Stimulated activated naive B cell treated with anti-CD40 and anti-IgM and Interleukin-4, amounts not matched to agents 10 μg/mL and 1 μg/mL and 100 μg/mL, for 72 hours (primary cell): ENCODE measurements at regions not wholly inside any gene's neighbourhood (a gene's known extent, or its start where the extent isn't known, plus 50 kb on each side); places are given as distances from the start of the nearest gene placed in this dataset.

Experiments used
- ATAC-seq, 2 donors: fragments of 150-1000 bp; cut with Tn5 transposase; replicated peaks; 2 replicates each; pipeline ENCODE4 v1.10.0; 2021; ENCODE audit warnings: moderate library complexity in 1 of 2
- DNase-seq: peaks from one replicate; pipeline ENCODE4 v3.0.0; 2021
- H3K27ac Mint-ChIP-seq: one replicate; pipeline ENCODE4 v1.8.0; 2022; ENCODE audit warnings: mild to moderate bottlenecking, mixed read lengths
- H3K27me3 Mint-ChIP-seq, 2 donors: one replicate each; pipeline ENCODE4 v1.8.0; 2022; ENCODE audit warnings: mixed read lengths in 2 of 2
- H3K36me3 Mint-ChIP-seq, 2 donors: one replicate each; pipeline ENCODE4 v1.8.0; 2022; ENCODE audit warnings: mixed read lengths in 2 of 2, mild to moderate bottlenecking in 1 of 2
- H3K4me1 Mint-ChIP-seq, 2 donors: one replicate each; pipeline ENCODE4 v1.8.0; 2022; ENCODE audit warnings: mixed read lengths in 2 of 2, mild to moderate bottlenecking in 1 of 2
- H3K4me3 Mint-ChIP-seq, 2 donors: one replicate each; pipeline ENCODE4 v1.8.0; 2022; ENCODE audit warnings: mild to moderate bottlenecking in 2 of 2, mixed read lengths in 2 of 2, moderate library complexity in 1 of 2
- H3K9me3 Mint-ChIP-seq, 2 donors: one replicate each; pipeline ENCODE4 v1.8.0; 2022; ENCODE audit warnings: mixed read lengths in 2 of 2, mild to moderate bottlenecking in 1 of 2

- Mint-ChIP-seq H3K4me1 (peaks cover 0 to 2% of the 10 kb centered on the region in 2 donors), H3K36me3 (no peaks in the 10 kb centered on the region), H3K27ac (no peak overlapping the region), H3K4me3 (no peak overlapping the region), H3K9me3 (no peaks in the 10 kb centered on the region), H3K27me3 (peaks cover 7 to 22% of the 10 kb centered on the region in 2 donors)
- DNase-seq: no peak
- ATAC-seq: no peak
Observed at GRCh38 chr1:47579809-47580208, 142.0 kb downstream of the FOXD2 start.

GRCh38 chr1:47580451-47580995 is 142.7 kb downstream of the FOXD2 start:
- Mint-ChIP-seq H3K27ac (no peak overlapping the region), H3K4me3 (no peak overlapping the region), H3K36me3 (no peaks in the 10 kb centered on the region), H3K4me1 (peaks cover 0 to 2% of the 10 kb centered on the region in 2 donors), H3K9me3 (no peaks in the 10 kb centered on the region), H3K27me3 (peaks cover 13 to 27% of the 10 kb centered on the region in 2 donors)
- ATAC-seq: no peak
- no peak for DNase-seq

DNA sequence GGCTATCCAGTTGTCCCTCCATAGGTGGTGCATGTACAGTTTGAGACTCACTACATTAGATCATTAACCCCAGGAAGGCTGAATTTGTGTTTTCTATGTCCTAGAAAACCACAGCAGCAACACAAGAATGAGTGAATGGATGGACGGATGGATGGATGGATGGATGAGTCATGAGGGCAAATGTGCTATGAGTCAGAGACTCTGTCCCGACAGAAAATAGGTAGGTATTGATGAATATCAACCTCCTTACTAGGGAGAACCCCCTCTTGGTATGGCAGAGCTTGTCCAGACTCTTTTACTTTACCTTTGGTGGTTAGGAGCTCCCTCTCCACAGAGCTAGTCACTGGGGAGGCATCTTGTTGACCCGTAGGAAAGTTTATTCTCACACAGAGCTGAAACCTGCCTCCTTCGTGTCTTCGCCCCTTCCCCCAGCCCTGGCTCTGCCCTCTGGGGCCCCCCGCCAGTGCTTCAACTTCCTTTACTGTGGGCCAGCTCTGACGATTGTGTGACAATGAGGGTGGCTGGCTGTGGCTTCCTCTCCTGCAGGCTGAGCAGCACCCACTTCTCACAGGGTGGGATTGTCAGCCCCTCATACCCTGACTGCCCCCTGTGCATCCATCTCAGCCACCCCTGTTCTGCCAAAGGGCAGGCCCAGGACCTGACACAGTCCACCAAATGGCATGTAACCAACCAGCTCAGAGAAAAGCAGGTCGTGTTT is 145.2 kb downstream of the FOXD2 start:
- Mint-ChIP-seq H3K9me3 (no peaks in the 10 kb centered on the region), H3K36me3 (no peaks in the 10 kb centered on the region), H3K27ac (no peak overlapping the region), H3K4me3 (no peak overlapping the region), H3K4me1 (peaks cover 0 to 2% of the 10 kb centered on the region in 2 donors), H3K27me3 (peaks cover 10 to 13% of the 10 kb centered on the region in 2 donors)
- ATAC-seq (peak in 1 of 2 donors; percentile 45), DNase-seq (no peak)

GRCh38 chr1:47584249-47584648 is 146.4 kb downstream of the FOXD2 start:
- no peak for ATAC-seq
- no peaks in the 10 kb centered on the region for H3K36me3 Mint-ChIP-seq
- H3K27ac Mint-ChIP-seq: no peak overlapping the region
- no peak for DNase-seq
- H3K27me3 Mint-ChIP-seq: peaks cover 10 to 13% of the 10 kb centered on the region in 2 donors
- H3K4me3 Mint-ChIP-seq: no peak overlapping the region
- H3K9me3 Mint-ChIP-seq: no peaks in the 10 kb centered on the region
- peaks cover 0 to 2% of the 10 kb centered on the region in 2 donors for H3K4me1 Mint-ChIP-seq

GRCh38 chr1:47585141-47585902 is 147.5 kb downstream of the FOXD2 start:
- Mint-ChIP-seq H3K4me3 (no peak overlapping the region), H3K4me1 (peaks cover 0 to 2% of the 10 kb centered on the region in 2 donors), H3K9me3 (no peaks in the 10 kb centered on the region), H3K36me3 (no peaks in the 10 kb centered on the region), H3K27ac (no peak overlapping the region), H3K27me3 (peaks cover 8 to 10% of the 10 kb centered on the region in 2 donors)
- DNase-seq (no peak), ATAC-seq (no peak)

DNA sequence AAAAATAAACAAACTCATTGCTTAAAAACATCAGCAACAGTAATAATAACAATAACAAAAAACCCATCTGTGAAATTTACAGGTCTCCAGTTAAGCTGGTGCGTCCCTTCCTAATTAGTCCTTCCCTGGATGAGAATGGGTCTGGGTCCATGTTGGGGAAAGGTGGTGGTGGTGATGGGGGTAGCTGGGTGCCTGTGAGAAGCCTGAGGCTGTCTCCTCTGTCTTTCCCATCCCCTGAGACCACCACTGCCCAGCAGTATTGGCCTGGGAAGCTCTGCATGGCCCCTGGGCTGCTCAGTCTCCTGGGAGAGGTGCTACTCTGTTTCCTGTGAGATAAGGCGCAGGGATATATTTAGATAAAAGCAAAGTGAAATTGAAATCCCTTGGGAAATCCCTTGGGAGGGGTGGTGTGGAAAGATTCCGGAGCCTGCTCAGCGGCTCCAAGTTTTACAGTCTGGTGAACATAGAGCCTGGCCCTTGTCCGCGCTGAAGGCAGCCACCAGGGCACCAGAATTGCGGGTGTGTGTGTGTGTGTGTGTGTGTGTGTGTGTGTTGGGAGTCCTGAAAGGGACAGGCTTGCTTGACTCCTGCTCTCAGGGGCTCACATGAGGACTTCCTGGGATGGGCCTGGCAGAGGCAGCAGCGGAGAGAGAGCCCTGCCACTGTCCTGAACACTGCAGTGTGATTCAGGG is 150.2 kb downstream of the FOXD2 start:
- no peak overlapping the region for H3K27ac Mint-ChIP-seq
- H3K27me3 Mint-ChIP-seq: peaks cover 8 to 15% of the 10 kb centered on the region in 2 donors
- no peaks in the 10 kb centered on the region for H3K36me3 Mint-ChIP-seq
- no peaks in the 10 kb centered on the region for H3K9me3 Mint-ChIP-seq
- peaks cover 0 to 4% of the 10 kb centered on the region in 2 donors for H3K4me1 Mint-ChIP-seq
- no peak overlapping the region for H3K4me3 Mint-ChIP-seq
- no peak for ATAC-seq
- DNase-seq: no peak

- Mint-ChIP-seq H3K4me1 (peaks cover 0 to 2% of the 10 kb centered on the region in 2 donors), H3K36me3 (no peaks in the 10 kb centered on the region), H3K27ac (no peak overlapping the region), H3K9me3 (no peaks in the 10 kb centered on the region), H3K4me3 (no peak overlapping the region), H3K27me3 (peaks cover 10 to 20% of the 10 kb centered on the region in 2 donors)
- ATAC-seq (no peak), DNase-seq (no peak)
Observed at GRCh38 chr1:47590523-47591225, 152.8 kb downstream of the FOXD2 start.

GRCh38 chr1:47591801-47592200 is 154.0 kb downstream of the FOXD2 start:
- no peak overlapping the region for H3K27ac Mint-ChIP-seq
- H3K27me3 Mint-ChIP-seq: peaks cover 10 to 17% of the 10 kb centered on the region in 2 donors
- no peak for DNase-seq
- peaks cover 0 to 2% of the 10 kb centered on the region in 2 donors for H3K4me1 Mint-ChIP-seq
- no peak for ATAC-seq
- no peaks in the 10 kb centered on the region for H3K36me3 Mint-ChIP-seq
- no peak overlapping the region for H3K4me3 Mint-ChIP-seq
- no peaks in the 10 kb centered on the region for H3K9me3 Mint-ChIP-seq

DNA sequence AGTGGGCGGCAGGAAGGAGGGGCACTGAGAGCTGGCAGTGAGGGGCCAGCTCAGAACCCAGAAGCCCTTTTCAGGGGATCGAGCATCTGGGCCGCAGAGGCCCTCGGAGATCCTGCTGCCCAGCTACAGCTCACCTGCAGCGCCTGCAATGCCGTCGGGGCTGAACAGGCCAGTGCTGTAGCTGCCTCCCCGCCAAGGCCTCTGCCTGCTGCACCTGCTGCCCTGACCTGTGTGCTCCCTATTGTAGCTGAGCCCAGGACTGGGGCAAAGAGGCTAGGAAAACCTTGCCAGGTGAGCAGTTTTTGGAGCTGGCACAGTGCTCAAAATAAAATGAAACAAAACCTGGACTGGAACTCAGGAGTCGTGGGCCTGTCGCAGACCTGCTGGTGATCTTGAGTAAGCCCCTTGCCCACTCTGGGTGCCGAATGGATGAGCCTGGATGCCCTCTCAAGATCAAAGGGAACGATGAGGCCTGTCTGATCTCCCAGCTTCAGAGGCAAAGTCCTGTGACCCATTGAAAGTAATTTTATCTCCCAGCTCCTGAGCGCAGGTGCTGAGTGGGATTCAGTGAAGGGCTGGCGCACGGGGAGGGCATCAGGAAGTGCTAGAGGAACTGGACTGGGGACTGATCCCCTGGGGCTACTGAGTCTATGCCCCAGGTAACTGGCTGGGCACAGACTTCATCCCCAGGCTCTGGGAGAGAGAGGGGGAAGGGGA is 154.6 kb downstream of the FOXD2 start:
- ATAC-seq: no peak

GRCh38 chr1:47593013-47593568 is 155.2 kb downstream of the FOXD2 start:
- Mint-ChIP-seq H3K36me3 (no peaks in the 10 kb centered on the region), H3K9me3 (no peaks in the 10 kb centered on the region), H3K4me3 (no peak overlapping the region), H3K27ac (no peak overlapping the region), H3K4me1 (peaks cover 0 to 2% of the 10 kb centered on the region in 2 donors), H3K27me3 (peaks cover 10 to 17% of the 10 kb centered on the region in 2 donors)
- DNase-seq (no peak), ATAC-seq (peak in 1 of 2 donors; percentile 16)

More for the DNA sequence above, 154.6 kb downstream of the FOXD2 start:
- Mint-ChIP-seq H3K36me3 (no peaks in the 10 kb centered on the region), H3K4me3 (no peak overlapping the region), H3K9me3 (no peaks in the 10 kb centered on the region), H3K27ac (no peak overlapping the region), H3K4me1 (peaks cover 0 to 2% of the 10 kb centered on the region in 2 donors), H3K27me3 (peaks cover 10 to 17% of the 10 kb centered on the region in 2 donors)
- DNase-seq: no peak

DNA sequence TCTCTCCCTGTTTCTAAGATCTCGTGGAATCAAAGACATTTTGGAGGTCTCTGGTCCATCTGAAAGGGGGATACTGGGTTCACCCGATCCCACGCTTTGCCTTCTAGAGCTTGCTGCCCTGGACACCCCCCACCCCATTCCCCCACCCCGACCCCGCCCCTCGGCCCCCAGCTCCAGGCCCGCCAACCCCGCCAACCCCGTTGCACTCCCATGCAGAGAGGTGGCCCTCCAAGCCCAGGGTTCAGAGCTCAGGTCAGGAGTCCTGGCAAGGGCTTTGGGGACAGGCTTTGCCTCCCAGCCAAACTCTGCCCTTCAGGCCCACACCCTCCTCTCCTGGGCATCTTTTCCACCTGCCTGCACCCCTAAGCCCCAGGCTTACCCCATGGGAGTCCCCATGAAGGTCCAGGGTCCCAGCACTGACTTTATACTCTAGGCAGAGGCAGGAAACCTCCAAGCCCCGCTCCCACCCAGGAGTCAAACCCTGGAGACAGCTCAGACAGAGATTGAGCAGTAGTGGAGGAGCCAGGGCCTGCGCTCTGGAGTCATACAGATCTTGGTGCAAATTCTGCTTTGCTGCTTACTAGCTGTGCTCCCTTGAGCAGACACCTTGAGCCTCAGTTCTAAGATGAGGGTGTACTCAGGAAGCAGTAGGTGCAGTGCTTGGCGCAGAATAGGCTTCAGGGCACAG is 155.9 kb downstream of the FOXD2 start:
- H3K4me1 Mint-ChIP-seq: peaks cover 0 to 2% of the 10 kb centered on the region in 2 donors
- H3K4me3 Mint-ChIP-seq: no peak overlapping the region
- H3K36me3 Mint-ChIP-seq: no peaks in the 10 kb centered on the region
- peaks cover 13 to 17% of the 10 kb centered on the region in 2 donors for H3K27me3 Mint-ChIP-seq
- H3K27ac Mint-ChIP-seq: no peak overlapping the region
- DNase-seq (no peak), ATAC-seq (no peak)
- H3K9me3 Mint-ChIP-seq: no peaks in the 10 kb centered on the region

- ATAC-seq (no peak), DNase-seq (no peak)
- Mint-ChIP-seq H3K4me3 (no peak overlapping the region), H3K9me3 (peaks cover 6 to 7% of the 10 kb centered on the region in 2 donors), H3K4me1 (peaks cover 0 to 2% of the 10 kb centered on the region in 2 donors), H3K27ac (no peak overlapping the region), H3K27me3 (peaks cover 13 to 23% of the 10 kb centered on the region in 2 donors), H3K36me3 (no peaks in the 10 kb centered on the region)
Observed at GRCh38 chr1:47594627-47595026, 156.8 kb downstream of the FOXD2 start.
